ENCODE measurements at regions not wholly inside any gene's neighbourhood (a gene's known extent, or its start where the extent isn't known, plus 50 kb on each side); places are given as distances from the start of the nearest gene placed in this dataset.
A peak's percentile ranks its signal among the peaks of the same experiment; 100 is the strongest.

DNA sequence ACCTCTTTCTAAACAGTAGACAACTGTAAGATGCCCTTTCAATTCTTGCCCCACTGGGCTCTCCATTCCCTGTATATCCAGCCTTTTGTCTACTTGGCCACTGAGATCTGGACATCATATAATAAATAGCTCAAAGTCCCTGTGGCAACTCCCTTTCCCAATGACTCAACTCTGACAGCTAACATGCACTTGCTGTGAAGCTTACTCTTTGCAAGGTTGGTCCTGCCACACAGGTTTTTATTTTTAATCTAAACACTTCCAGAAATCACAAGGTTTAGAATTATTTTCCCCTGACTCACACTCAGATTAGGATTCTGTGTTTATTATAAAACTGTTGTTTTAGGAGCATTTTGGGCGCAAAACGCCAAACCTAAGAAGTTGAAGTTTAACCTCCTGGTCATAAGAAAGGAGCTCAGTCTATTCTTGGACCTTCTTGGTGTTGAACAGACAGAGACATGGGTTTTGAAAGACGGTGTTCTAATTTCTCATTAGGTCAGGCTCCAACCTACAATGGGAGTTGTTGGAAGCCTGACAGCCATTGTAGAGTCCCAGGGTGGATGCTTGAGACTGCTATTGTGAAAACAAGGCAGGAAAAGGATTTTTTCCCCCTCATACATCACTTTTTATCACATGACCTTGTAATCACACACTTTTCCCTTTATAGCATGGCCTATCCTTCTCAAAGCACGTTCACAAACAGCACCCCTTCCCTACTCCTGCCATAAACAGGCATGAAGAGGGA is 124.7 kb upstream of the SERPINE2 start:
- H3K4me2 ChIP-seq = no peak overlapping the region
- H3K36me3 ChIP-seq (replicated peaks; ENCODE audit: insufficient read depth, low read depth) = no peaks in the 10 kb centered on the region
- no peaks in the 10 kb centered on the region for H3K27me3 ChIP-seq
- H3K4me1 ChIP-seq (ENCODE audit: insufficient read depth) = peaks cover 4% of the 10 kb centered on the region
- DNase-seq (ENCODE audit: low spot score) = peak; percentile 31
- no peaks in the 10 kb centered on the region for H3K9me3 ChIP-seq (ENCODE audit: low read depth)
- TF ChIP-seq EZH2phosphoT487 (IDR thresholded peaks at IDR 0.05; ENCODE audit: low read depth, severe bottlenecking, unreplicated experiment) (no peak), EZH2 (IDR thresholded peaks at IDR 0.05; ENCODE audit: borderline replicate concordance) (no peak)
- TF ChIP-seq, protein P1, sequence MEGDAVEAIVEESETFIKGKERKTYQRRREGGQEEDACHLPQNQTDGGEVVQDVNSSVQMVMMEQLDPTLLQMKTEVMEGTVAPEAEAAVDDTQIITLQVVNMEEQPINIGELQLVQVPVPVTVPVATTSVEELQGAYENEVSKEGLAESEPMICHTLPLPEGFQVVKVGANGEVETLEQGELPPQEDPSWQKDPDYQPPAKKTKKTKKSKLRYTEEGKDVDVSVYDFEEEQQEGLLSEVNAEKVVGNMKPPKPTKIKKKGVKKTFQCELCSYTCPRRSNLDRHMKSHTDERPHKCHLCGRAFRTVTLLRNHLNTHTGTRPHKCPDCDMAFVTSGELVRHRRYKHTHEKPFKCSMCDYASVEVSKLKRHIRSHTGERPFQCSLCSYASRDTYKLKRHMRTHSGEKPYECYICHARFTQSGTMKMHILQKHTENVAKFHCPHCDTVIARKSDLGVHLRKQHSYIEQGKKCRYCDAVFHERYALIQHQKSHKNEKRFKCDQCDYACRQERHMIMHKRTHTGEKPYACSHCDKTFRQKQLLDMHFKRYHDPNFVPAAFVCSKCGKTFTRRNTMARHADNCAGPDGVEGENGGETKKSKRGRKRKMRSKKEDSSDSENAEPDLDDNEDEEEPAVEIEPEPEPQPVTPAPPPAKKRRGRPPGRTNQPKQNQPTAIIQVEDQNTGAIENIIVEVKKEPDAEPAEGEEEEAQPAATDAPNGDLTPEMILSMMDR (IDR thresholded peaks at IDR 0.05; ENCODE audit: poor library complexity) = no peak
- H2AFZ ChIP-seq = no peak overlapping the region
- H3K9me2 ChIP-seq (replicated peaks; ENCODE audit: insufficient read depth) = no peaks in the 10 kb centered on the region
- no peaks in the 10 kb centered on the region for H3K79me2 ChIP-seq
- H3K4me3 ChIP-seq = no peak overlapping the region
- H3K27ac ChIP-seq = peak overlapping the region; percentile 69
- no peaks in the 10 kb centered on the region for H4K20me1 ChIP-seq (ENCODE audit: insufficient read depth, poor library complexity, severe bottlenecking)
- 87% methylated on average over 4 of the region's 4 CpGs for WGBS (ENCODE audit: low lambda C conversion rate, missing lambda C conversion rate)

DNA sequence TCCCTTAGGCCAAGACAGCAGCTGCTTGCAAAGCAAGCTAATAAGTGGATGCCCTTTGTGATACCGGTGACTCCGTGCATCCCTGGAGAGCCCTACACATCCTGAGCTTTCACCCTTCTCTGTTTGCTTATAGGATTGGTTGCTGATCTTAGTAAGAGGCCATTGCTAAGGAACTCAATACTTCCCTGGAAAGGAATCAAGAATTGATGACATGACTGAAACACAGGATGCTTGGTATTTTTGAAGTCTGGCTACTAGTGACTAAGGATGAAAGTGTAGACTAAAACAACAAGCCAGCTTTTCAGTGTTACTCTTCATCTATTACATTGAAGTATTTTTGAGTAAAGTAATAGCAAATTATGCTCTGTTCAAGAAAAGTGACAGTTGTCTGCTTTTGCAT is 123.0 kb upstream of the SERPINE2 start:
- Histone ChIP-seq H3K9me2 (replicated peaks; ENCODE audit: insufficient read depth) (no peaks in the 10 kb centered on the region), H3K9me3 (ENCODE audit: low read depth) (no peaks in the 10 kb centered on the region), H4K20me1 (ENCODE audit: insufficient read depth, poor library complexity, severe bottlenecking) (no peaks in the 10 kb centered on the region), H3K36me3 (replicated peaks; ENCODE audit: insufficient read depth, low read depth) (no peaks in the 10 kb centered on the region), H3K79me2 (no peaks in the 10 kb centered on the region), H3K4me3 (no peak overlapping the region), H3K27me3 (no peaks in the 10 kb centered on the region), H3K4me1 (ENCODE audit: insufficient read depth) (peaks cover 4% of the 10 kb centered on the region), H2AFZ (no peak overlapping the region), H3K27ac (no peak overlapping the region), H3K4me2 (no peak overlapping the region)
- 63% methylated on average over 2 of the region's 2 CpGs for WGBS (ENCODE audit: low lambda C conversion rate, missing lambda C conversion rate)
- TF ChIP-seq, protein P1 (IDR thresholded peaks at IDR 0.05; ENCODE audit: poor library complexity) = no peak
- no peak for TF ChIP-seq EZH2phosphoT487 (IDR thresholded peaks at IDR 0.05; ENCODE audit: low read depth, severe bottlenecking, unreplicated experiment)
- no peak for TF ChIP-seq EZH2 (IDR thresholded peaks at IDR 0.05; ENCODE audit: borderline replicate concordance)
- DNase-seq (ENCODE audit: low spot score) = no peak

DNA sequence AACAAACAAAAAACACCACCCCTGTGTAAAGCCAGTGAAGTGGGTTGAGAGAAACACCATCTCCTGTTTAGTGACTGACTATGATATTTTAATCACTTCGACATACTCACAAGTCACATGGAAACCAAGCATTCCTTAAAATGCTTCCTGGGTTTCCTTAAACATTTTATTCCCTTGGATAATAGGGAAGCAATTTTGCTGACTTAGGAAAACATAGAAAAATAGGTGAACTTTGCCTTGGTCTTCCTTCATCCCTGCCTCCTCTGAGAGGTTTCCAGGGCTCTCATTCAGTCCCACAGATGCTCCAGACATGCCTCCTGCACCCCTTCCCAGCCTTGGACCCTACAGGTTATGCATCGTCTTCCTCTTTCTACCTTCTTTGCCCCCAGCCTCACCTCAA is 122.6 kb upstream of the SERPINE2 start:
- no peak overlapping the region for H3K4me2 ChIP-seq
- TF ChIP-seq, protein P1 (IDR thresholded peaks at IDR 0.05; ENCODE audit: poor library complexity) = no peak
- TF ChIP-seq EZH2 (IDR thresholded peaks at IDR 0.05; ENCODE audit: borderline replicate concordance) (no peak), EZH2phosphoT487 (IDR thresholded peaks at IDR 0.05; ENCODE audit: low read depth, severe bottlenecking, unreplicated experiment) (no peak)

More for the DNA sequence above, 122.6 kb upstream of the SERPINE2 start:
- Histone ChIP-seq H2AFZ (no peak overlapping the region), H3K9me3 (ENCODE audit: low read depth) (no peaks in the 10 kb centered on the region), H3K36me3 (replicated peaks; ENCODE audit: insufficient read depth, low read depth) (no peaks in the 10 kb centered on the region), H3K27ac (no peak overlapping the region), H3K27me3 (no peaks in the 10 kb centered on the region), H3K4me1 (ENCODE audit: insufficient read depth) (peaks cover 4% of the 10 kb centered on the region), H4K20me1 (ENCODE audit: insufficient read depth, poor library complexity, severe bottlenecking) (no peaks in the 10 kb centered on the region), H3K9me2 (replicated peaks; ENCODE audit: insufficient read depth) (no peaks in the 10 kb centered on the region), H3K79me2 (no peaks in the 10 kb centered on the region), H3K4me3 (no peak overlapping the region)
- 88% methylated on average over 2 of the region's 2 CpGs for WGBS (ENCODE audit: low lambda C conversion rate, missing lambda C conversion rate)
- no peak for DNase-seq (ENCODE audit: low spot score)

Data from hepatocyte (in vitro differentiated cells).